HT1080 (cell line): ENCODE measurements at regions not wholly inside any gene's neighbourhood (a gene's known extent, or its start where the extent isn't known, plus 50 kb on each side); places are given as distances from the start of the nearest gene placed in this dataset.

ENCODE experiments used
- DNase-seq: peaks from one replicate; pipeline ENCODE4 v3.0.0-alpha.2; 2015; ENCODE audit warnings: low read depth

- DNase-seq: no peak
Observed at GRCh38 chr20:23207826-23208540, 121.9 kb upstream of the CD93 start.

GRCh38 chr20:23206995-23207394, 120.9 kb upstream of the CD93 start:
- DNase-seq: no peak

GRCh38 chr20:23206061-23206460, 119.9 kb upstream of the CD93 start:
- no peak for DNase-seq

DNA sequence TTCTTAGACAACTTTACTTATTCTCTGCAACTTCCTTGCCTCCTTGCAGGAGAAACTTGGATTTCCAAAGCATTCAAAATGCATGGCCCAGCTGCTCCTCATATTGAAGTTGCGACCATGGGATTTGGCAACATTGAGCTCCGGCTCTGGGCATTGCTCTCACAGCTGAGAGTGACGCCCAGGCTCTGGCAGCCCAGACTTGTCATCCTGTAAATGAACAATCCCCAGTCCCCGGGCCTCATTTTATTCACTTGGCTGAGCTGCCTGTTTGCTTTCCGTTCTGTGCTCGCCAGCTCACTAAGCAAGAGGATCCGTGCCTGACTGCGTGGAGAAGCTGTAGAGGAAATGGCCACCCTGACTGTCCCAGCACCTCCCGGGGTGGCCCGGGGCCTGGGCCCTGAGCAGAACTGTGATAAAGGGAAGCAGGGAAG, 119.5 kb upstream of the CD93 start:
- DNase-seq: no peak

GRCh38 chr20:23205211-23205610, 119.1 kb upstream of the CD93 start:
- no peak for DNase-seq

- no peak for DNase-seq
Observed at GRCh38 chr20:23203951-23204730, 118.0 kb upstream of the CD93 start.

GRCh38 chr20:23203310-23203709, 117.2 kb upstream of the CD93 start:
- DNase-seq: no peak

GRCh38 chr20:23201658-23202057, 115.5 kb upstream of the CD93 start:
- no peak for DNase-seq

GRCh38 chr20:23200914-23201313, 114.8 kb upstream of the CD93 start:
- peak; percentile 40 for DNase-seq

DNA sequence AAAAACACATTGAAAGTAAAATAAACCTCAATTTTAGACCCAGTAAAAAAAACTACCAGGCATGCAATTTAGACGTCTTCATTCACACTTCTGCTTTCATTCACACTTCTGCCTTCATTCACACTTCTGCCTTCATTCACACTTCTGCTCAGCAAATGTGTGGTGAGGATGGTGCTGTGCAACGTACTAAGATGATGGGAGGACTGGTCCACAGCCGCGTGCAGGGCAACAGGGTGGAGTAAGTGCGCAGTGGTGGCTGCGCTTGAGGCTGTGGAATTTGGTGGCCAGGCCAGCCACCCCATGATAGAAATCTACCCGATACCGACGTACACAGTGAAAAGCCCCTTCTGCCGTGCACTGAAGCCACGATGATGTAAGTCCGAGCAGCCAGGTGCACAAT, 114.3 kb upstream of the CD93 start:
- no peak for DNase-seq

- no peak for DNase-seq
Observed at GRCh38 chr20:23199356-23199755, 113.2 kb upstream of the CD93 start.

GRCh38 chr20:23198815-23199214, 112.7 kb upstream of the CD93 start:
- DNase-seq: no peak

DNA sequence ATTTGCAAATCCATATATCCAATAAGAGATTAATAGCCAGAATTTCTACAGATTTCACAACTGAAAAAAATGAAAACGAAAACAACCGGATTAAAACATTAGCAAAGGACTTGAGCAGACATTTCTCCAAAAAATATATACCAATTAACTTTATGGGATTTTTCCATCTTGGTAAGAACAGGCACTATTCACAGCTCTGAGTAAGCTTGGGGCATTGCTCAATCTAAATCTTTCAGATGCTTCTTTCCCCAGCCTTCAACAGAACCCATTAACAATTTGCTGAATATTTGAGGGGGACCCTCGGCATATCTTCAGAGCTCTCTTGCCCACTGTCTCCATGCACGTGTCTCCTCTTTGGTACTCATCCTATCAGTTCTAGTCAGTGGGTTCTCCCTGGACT, 111.7 kb upstream of the CD93 start:
- DNase-seq: no peak

DNA sequence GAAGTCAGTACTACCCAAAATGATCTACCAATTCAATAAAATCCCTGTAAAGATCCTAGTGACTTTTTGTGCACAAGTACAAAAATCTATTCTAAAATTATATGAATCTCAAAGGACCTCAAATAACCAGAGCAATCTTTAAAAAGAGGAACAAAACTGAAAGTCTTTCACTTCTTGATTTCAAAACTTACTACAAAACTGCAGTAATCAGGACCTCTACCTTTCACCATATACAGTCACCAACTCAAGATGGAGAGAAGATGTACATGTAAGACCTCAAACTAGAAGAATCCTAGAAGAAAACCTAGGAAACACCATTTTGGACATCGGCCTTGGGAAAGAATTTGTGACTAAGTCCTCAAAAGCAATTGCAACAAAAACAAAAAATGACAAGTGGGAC, 109.5 kb upstream of the CD93 start:
- no peak for DNase-seq

GRCh38 chr20:23193801-23194384, 107.8 kb upstream of the CD93 start:
- DNase-seq: no peak

GRCh38 chr20:23192469-23192868, 106.3 kb upstream of the CD93 start:
- no peak for DNase-seq

DNA sequence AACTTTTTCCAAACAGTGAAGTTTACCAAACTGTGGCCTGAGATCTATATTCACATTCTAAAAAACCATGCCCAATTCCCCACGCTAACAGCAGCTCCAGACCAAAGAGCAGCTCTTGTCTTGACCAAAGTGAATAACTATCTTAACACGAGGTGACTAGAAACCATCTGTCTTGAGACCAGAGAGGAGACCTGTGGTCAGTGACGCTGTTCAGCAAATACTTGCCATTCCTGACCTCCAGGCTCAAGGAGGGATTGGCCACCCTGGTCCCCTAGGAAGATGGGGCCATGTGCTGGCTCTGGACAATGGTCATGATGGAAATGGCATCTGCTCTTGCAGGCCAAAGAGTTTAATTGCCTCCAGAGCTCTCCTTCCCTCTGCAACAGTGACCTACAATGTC, 104.4 kb upstream of the CD93 start:
- DNase-seq: no peak

GRCh38 chr20:23189854-23190253, 103.7 kb upstream of the CD93 start:
- DNase-seq: no peak

DNA sequence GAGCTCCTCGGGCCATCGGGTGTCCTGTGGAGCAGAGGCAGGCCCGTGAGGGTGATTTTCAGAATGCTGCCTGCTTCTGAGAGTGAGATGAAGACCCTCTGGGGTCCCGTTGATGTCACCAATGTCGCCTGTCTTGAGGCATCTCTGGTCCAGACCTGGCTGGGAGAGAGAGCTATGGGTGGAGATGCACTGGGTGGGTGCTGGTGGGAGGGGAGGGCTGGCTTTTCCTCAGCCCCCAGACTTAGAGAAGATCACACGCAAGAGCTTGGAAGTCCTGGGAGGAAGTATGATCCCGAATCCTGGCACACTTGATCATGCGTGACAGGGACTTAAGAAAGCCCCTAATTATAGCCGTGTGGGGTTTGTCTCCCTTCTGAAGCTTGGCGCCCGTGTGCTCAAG, 103.2 kb upstream of the CD93 start:
- no peak for DNase-seq

- no peak for DNase-seq
Observed at GRCh38 chr20:23188377-23189169, 102.4 kb upstream of the CD93 start.

- no peak for DNase-seq
Observed at GRCh38 chr20:23187751-23188150, 101.6 kb upstream of the CD93 start.

DNA sequence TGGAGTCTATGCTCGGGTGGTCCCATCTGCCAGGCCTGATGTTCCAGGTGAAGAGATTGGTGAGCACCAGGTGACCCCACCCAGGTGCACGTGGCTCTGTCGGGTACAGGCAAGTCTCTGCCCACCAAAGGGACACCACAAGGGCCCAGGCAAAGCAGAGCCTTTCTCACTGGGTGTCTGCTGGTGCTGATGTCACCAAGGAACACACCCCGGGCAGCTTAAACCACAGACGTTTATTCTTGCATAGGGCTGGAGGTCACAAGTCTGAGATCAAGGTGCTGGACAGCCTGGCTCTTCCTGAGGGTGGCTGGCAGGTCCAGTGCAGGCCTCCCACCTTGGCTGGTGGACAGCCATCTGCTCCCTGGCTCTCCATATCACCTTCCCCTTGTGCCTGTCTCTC, 100.7 kb upstream of the CD93 start:
- no peak for DNase-seq
